ENCODE measurements at regions not wholly inside any gene's neighbourhood (a gene's known extent, or its start where the extent isn't known, plus 50 kb on each side); places are given as distances from the start of the nearest gene placed in this dataset.

DNA sequence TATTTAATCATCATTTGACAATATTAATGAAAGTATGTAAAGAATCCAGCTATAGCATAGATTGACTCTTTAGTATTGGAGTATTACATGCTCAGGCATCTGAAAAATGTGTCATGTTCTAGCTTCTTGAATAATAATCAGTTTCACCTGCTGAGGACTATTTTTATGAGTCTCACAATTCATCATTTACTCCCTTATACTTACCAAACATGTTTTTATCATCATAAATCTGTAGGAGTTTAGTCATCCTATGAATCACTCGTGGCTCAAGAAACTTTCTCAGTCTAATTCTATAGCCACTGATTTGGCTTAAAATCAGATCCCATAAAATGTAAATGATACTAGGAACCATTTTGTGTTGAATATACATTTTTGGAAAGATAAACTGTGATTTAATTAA, 1616.1 kb downstream of the C4orf33 start:
- TF ChIP-seq GABPA (IDR thresholded peaks at IDR 0.05 in 1 of 2, conservative IDR thresholded peaks at IDR 0.05 in 1 of 2) (no peak), JUND (IDR thresholded peaks at IDR 0.05) (no peak), HNF4A (conservative IDR thresholded peaks at IDR 0.05) (no peak), TAF1 (conservative IDR thresholded peaks at IDR 0.05) (no peak), RAD21 (IDR thresholded peaks at IDR 0.05) (no peak)
- TF ChIP-seq, protein P1, sequence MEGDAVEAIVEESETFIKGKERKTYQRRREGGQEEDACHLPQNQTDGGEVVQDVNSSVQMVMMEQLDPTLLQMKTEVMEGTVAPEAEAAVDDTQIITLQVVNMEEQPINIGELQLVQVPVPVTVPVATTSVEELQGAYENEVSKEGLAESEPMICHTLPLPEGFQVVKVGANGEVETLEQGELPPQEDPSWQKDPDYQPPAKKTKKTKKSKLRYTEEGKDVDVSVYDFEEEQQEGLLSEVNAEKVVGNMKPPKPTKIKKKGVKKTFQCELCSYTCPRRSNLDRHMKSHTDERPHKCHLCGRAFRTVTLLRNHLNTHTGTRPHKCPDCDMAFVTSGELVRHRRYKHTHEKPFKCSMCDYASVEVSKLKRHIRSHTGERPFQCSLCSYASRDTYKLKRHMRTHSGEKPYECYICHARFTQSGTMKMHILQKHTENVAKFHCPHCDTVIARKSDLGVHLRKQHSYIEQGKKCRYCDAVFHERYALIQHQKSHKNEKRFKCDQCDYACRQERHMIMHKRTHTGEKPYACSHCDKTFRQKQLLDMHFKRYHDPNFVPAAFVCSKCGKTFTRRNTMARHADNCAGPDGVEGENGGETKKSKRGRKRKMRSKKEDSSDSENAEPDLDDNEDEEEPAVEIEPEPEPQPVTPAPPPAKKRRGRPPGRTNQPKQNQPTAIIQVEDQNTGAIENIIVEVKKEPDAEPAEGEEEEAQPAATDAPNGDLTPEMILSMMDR (IDR thresholded peaks at IDR 0.05; ENCODE audit: low read depth, low read length, missing input control) = no peak
- TF ChIP-seq, protein P2, sequence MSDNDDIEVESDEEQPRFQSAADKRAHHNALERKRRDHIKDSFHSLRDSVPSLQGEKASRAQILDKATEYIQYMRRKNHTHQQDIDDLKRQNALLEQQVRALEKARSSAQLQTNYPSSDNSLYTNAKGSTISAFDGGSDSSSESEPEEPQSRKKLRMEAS (IDR thresholded peaks at IDR 0.05) = no peak
- TF ChIP-seq, protein P3, sequence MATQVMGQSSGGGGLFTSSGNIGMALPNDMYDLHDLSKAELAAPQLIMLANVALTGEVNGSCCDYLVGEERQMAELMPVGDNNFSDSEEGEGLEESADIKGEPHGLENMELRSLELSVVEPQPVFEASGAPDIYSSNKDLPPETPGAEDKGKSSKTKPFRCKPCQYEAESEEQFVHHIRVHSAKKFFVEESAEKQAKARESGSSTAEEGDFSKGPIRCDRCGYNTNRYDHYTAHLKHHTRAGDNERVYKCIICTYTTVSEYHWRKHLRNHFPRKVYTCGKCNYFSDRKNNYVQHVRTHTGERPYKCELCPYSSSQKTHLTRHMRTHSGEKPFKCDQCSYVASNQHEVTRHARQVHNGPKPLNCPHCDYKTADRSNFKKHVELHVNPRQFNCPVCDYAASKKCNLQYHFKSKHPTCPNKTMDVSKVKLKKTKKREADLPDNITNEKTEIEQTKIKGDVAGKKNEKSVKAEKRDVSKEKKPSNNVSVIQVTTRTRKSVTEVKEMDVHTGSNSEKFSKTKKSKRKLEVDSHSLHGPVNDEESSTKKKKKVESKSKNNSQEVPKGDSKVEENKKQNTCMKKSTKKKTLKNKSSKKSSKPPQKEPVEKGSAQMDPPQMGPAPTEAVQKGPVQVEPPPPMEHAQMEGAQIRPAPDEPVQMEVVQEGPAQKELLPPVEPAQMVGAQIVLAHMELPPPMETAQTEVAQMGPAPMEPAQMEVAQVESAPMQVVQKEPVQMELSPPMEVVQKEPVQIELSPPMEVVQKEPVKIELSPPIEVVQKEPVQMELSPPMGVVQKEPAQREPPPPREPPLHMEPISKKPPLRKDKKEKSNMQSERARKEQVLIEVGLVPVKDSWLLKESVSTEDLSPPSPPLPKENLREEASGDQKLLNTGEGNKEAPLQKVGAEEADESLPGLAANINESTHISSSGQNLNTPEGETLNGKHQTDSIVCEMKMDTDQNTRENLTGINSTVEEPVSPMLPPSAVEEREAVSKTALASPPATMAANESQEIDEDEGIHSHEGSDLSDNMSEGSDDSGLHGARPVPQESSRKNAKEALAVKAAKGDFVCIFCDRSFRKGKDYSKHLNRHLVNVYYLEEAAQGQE (IDR thresholded peaks at IDR 0.05) = no peak
